Ovary (tissue), 7 donors: ENCODE measurements at regions not wholly inside any gene's neighbourhood (a gene's known extent, or its start where the extent isn't known, plus 50 kb on each side); places are given as distances from the start of the nearest gene placed in this dataset.
A peak's percentile ranks its signal among the peaks of the same experiment; 100 is the strongest.

Source experiments
- DNase-seq, 5 donors: peaks; one replicate each; pipeline ENCODE4 v3.0.0-alpha.2; 2019 to 2020
- H3K27ac ChIP-seq, 2 donors: fragments of 200-600 bp; one replicate each; pipeline versions ENCODE4 v1.5.1 to v1.8.0; 2019 to 2022
- H3K27me3 ChIP-seq: fragments of 200-600 bp; one replicate; pipeline ENCODE4 v1.8.0; 2022
- H3K36me3 ChIP-seq: fragments of 200-600 bp; sonication (generic); one replicate; pipeline ENCODE4 v1.5.1; 2019
- H3K4me1 ChIP-seq: one replicate; pipeline ENCODE4 v1.8.1; 2013; ENCODE audit warnings: mild to moderate bottlenecking, moderate library complexity; ENCODE audit not compliant: insufficient read depth
- H3K4me3 ChIP-seq: fragments of 200-600 bp; sonication (generic); one replicate; pipeline ENCODE4 v1.5.1; 2017
- H3K9me3 ChIP-seq, 2 donors: fragments of 200-600 bp in 1 of 2; sonication (generic) in 1 of 2; one replicate each; pipeline versions ENCODE4 v1.5.1 to v1.8.1; 2013 to 2019; ENCODE audit warnings: mild to moderate bottlenecking in 1 of 2, moderate library complexity in 1 of 2
- EP300 ChIP-seq: sonication (generic); formaldehyde crosslinking; IDR thresholded peaks from one replicate; pipeline ENCODE4 v1.6.1; 2017; ENCODE audit warnings: antibody characterized with exemption
- POLR2A ChIP-seq: fragments of 450-650 bp; IDR thresholded peaks from one replicate; pipeline ENCODE4 v1.6.1; 2017; ENCODE audit warnings: antibody characterized with exemption, mild to moderate bottlenecking, moderate library complexity
- WGBS, 3 donors: extraction: QIAGEN DNeasy Blood & Tissue Kit in 1 of 3; methylation state at CpG; one replicate each; pipeline versions ENCODE4 v1.1.5 to v1.1.7; 2013 to 2017; 5-methylcytosine and 5-hydroxymethylcytosine counted together
- intact Hi-C, 4 donors: fragments of 100-400 bp; cut with DNase I; formaldehyde crosslinking; loops; one replicate each; pipeline versions ENCODE4 v1.11.0 to v1.15.1; 2022 to 2023
- TF ChIP-seq, protein P1 (sequence below), 3 donors: fragments of 450-650 bp in 2 of 3; fragments of 200-600 bp in 1 of 3; IDR thresholded peaks; one replicate each; pipeline versions ENCODE4 v1.5.1 to v1.8.0; 2016 to 2022; ENCODE audit warnings: antibody characterized with exemption in 3 of 3, mild to moderate bottlenecking in 1 of 3
- donor health status: DM: no; HTN: no; CAD: no; lungs with moderate emphysema.
- donor health status: DM: no; HTN: no; CAD: no.
- donor health status: Bipolar disorder and iron deficiency.
- donor health status: DM: no; HTN: no; CAD: no.
- donor health status: DM: yes; HTN: yes; CAD: no.

GRCh38 chr4:124322234-124323065 is 390.1 kb downstream of the ANKRD50 start:
- TF ChIP-seq, protein P1, sequence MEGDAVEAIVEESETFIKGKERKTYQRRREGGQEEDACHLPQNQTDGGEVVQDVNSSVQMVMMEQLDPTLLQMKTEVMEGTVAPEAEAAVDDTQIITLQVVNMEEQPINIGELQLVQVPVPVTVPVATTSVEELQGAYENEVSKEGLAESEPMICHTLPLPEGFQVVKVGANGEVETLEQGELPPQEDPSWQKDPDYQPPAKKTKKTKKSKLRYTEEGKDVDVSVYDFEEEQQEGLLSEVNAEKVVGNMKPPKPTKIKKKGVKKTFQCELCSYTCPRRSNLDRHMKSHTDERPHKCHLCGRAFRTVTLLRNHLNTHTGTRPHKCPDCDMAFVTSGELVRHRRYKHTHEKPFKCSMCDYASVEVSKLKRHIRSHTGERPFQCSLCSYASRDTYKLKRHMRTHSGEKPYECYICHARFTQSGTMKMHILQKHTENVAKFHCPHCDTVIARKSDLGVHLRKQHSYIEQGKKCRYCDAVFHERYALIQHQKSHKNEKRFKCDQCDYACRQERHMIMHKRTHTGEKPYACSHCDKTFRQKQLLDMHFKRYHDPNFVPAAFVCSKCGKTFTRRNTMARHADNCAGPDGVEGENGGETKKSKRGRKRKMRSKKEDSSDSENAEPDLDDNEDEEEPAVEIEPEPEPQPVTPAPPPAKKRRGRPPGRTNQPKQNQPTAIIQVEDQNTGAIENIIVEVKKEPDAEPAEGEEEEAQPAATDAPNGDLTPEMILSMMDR (IDR thresholded peaks at IDR 0.05): peak; percentile 13 to 48 (median 47)
- TF ChIP-seq POLR2A: no peak
- H3K27me3 ChIP-seq: no peaks in the 10 kb centered on the region
- no peak for DNase-seq
- WGBS, 3 donors: 13 to 19% (median 15%) methylated on average over 8 of the region's 8 CpGs
- H3K4me3 ChIP-seq: no peak overlapping the region
- H3K4me1 ChIP-seq: no peaks in the 10 kb centered on the region
- intact Hi-C loops: no loop called here
- H3K36me3 ChIP-seq: no peaks in the 10 kb centered on the region
- H3K27ac ChIP-seq: no peak overlapping the region
- no peaks in the 10 kb centered on the region for H3K9me3 ChIP-seq

GRCh38 chr4:124325690-124326089 is 386.8 kb downstream of the ANKRD50 start:
- H3K4me3 ChIP-seq: no peak overlapping the region
- H3K27me3 ChIP-seq: no peaks in the 10 kb centered on the region
- H3K9me3 ChIP-seq: no peaks in the 10 kb centered on the region
- intact Hi-C loops: no loop called here
- H3K36me3 ChIP-seq: no peaks in the 10 kb centered on the region
- H3K4me1 ChIP-seq: no peaks in the 10 kb centered on the region
- DNase-seq: no peak
- TF ChIP-seq, protein P1 (IDR thresholded peaks at IDR 0.05): no peak
- no peak for TF ChIP-seq POLR2A
- H3K27ac ChIP-seq: no peak overlapping the region

DNA sequence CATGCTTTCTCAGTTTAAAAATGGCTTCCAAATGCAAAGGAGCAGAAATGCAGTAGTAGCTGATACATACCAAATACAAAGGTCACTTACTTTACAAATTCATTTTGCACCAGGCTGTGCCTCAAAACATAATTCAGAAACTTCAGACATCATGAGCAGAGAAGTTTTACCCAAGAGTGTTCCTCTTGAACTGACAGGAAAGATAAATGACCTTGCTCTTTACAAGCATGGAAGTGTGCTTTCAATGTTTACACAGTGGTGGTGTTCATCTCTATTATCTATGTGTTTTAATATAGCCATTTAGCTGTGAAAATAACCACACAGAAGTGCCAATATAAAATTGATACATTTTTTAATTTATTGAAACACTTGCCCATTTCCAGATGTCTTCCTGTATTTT is 383.4 kb downstream of the ANKRD50 start:
- TF ChIP-seq EP300 (no peak), POLR2A (no peak)
- TF ChIP-seq, protein P1 (IDR thresholded peaks at IDR 0.05): no peak
- no peaks in the 10 kb centered on the region for H3K9me3 ChIP-seq
- H3K27ac ChIP-seq: no peak overlapping the region
- DNase-seq: no peak
- H3K4me3 ChIP-seq: no peak overlapping the region
- intact Hi-C loops: no loop called here
- no peaks in the 10 kb centered on the region for H3K27me3 ChIP-seq
- no peaks in the 10 kb centered on the region for H3K4me1 ChIP-seq
- H3K36me3 ChIP-seq: no peaks in the 10 kb centered on the region

GRCh38 chr4:124330045-124330444 is 382.5 kb downstream of the ANKRD50 start:
- H3K27ac ChIP-seq: no peak overlapping the region
- 71 to 81% (median 80%) methylated on average over 3 of the region's 3 CpGs for WGBS, 3 donors
- TF ChIP-seq EP300 (no peak), POLR2A (no peak)
- TF ChIP-seq, protein P1 (IDR thresholded peaks at IDR 0.05): no peak
- intact Hi-C loops: loop anchor here in 3 of 4 donors (10.0 kb wide), 1 partner anchor 955 kb away; no protein-coding TSS in a partner anchor
- DNase-seq: no peak
- H3K36me3 ChIP-seq: no peaks in the 10 kb centered on the region
- H3K4me3 ChIP-seq: no peak overlapping the region
- H3K4me1 ChIP-seq: no peaks in the 10 kb centered on the region
- no peaks in the 10 kb centered on the region for H3K9me3 ChIP-seq
- no peaks in the 10 kb centered on the region for H3K27me3 ChIP-seq
